ENCODE measurements at regions not wholly inside any gene's neighbourhood (a gene's known extent, or its start where the extent isn't known, plus 50 kb on each side); places are given as distances from the start of the nearest gene placed in this dataset.

- ATAC-seq = no peak
- Histone ChIP-seq H3K4me2 (ENCODE audit: low read length) (no peak overlapping the region), H4K20me1 (ENCODE audit: low read length) (no peaks in the 10 kb centered on the region), H3K9ac (ENCODE audit: low read length) (no peak overlapping the region), H2AFZ (ENCODE audit: low read length) (no peak overlapping the region), H3K4me3 (ENCODE audit: low read length) (no peak overlapping the region), H3K27ac (ENCODE audit: low read length) (no peak overlapping the region), H3F3A (ENCODE audit: low read length, unreplicated experiment) (no peaks in the 10 kb centered on the region), H3K9me2 (replicated peaks; ENCODE audit: low read length) (no peaks in the 10 kb centered on the region), H3K36me3 (ENCODE audit: low read depth, low read length) (no peaks in the 10 kb centered on the region), H3K27me3 (ENCODE audit: low read length) (no peaks in the 10 kb centered on the region), H3K79me2 (ENCODE audit: low read length) (no peaks in the 10 kb centered on the region), H3K9me3 (ENCODE audit: low read length) (no peaks in the 10 kb centered on the region), H3K4me1 (ENCODE audit: insufficient read depth, low read length) (no peaks in the 10 kb centered on the region)
- TF ChIP-seq EZH2 (IDR thresholded peaks at IDR 0.05; ENCODE audit: low read length, unreplicated experiment) (no peak), CTCF (conservative IDR thresholded peaks at IDR 0.05; ENCODE audit: low read depth, low read length) (no peak), EZH2phosphoT487 (IDR thresholded peaks at IDR 0.05; ENCODE audit: borderline replicate concordance, low read length) (no peak)
- intact Hi-C loops (cut with micrococcal nuclease) = no loop called here
- CTCF ChIA-PET = no interaction called here
- POLR2A ChIA-PET (ENCODE audit: unreplicated experiment) = no interaction called here
- BruUV-seq (replicated peaks) = no TSS peak
- DNase-seq = no peak
Measured at GRCh38 chr14:43483415-43483814, 1023.7 kb downstream of the FSCB start.

GRCh38 chr14:43481864-43482263 lies 1025.2 kb downstream of the FSCB start:
- intact Hi-C loops (cut with micrococcal nuclease) = no loop called here
- Histone ChIP-seq H3K9ac (ENCODE audit: low read length) (no peak overlapping the region), H3K27me3 (ENCODE audit: low read length) (no peaks in the 10 kb centered on the region), H3K4me3 (ENCODE audit: low read length) (no peak overlapping the region), H3F3A (ENCODE audit: low read length, unreplicated experiment) (no peaks in the 10 kb centered on the region), H3K36me3 (ENCODE audit: low read depth, low read length) (no peaks in the 10 kb centered on the region), H3K79me2 (ENCODE audit: low read length) (no peaks in the 10 kb centered on the region), H3K4me1 (ENCODE audit: insufficient read depth, low read length) (no peaks in the 10 kb centered on the region), H3K9me2 (replicated peaks; ENCODE audit: low read length) (no peaks in the 10 kb centered on the region), H3K4me2 (ENCODE audit: low read length) (no peak overlapping the region), H3K27ac (ENCODE audit: low read length) (no peak overlapping the region), H2AFZ (ENCODE audit: low read length) (no peak overlapping the region), H3K9me3 (ENCODE audit: low read length) (no peaks in the 10 kb centered on the region), H4K20me1 (ENCODE audit: low read length) (no peaks in the 10 kb centered on the region)
- CTCF ChIA-PET = no interaction called here
- POLR2A ChIA-PET (ENCODE audit: unreplicated experiment) = no interaction called here
- BruUV-seq (replicated peaks) = no TSS peak
- no peak for ATAC-seq
- no peak for DNase-seq
- TF ChIP-seq CTCF (conservative IDR thresholded peaks at IDR 0.05; ENCODE audit: low read depth, low read length) (no peak; the same call in 1 of the 2 replicates), EZH2 (IDR thresholded peaks at IDR 0.05; ENCODE audit: low read length, unreplicated experiment) (no peak), EZH2phosphoT487 (IDR thresholded peaks at IDR 0.05; ENCODE audit: borderline replicate concordance, low read length) (no peak)

- ATAC-seq = no peak
- no TSS peak for BruUV-seq (replicated peaks)
- no peaks in the 10 kb centered on the region for H3K4me1 ChIP-seq (ENCODE audit: insufficient read depth, low read length)
- TF ChIP-seq CTCF (conservative IDR thresholded peaks at IDR 0.05; ENCODE audit: low read depth, low read length) = no peak
- TF ChIP-seq EZH2phosphoT487 (IDR thresholded peaks at IDR 0.05; ENCODE audit: borderline replicate concordance, low read length) = no peak
- TF ChIP-seq EZH2 (IDR thresholded peaks at IDR 0.05; ENCODE audit: low read length, unreplicated experiment) = no peak
- H3K4me3 ChIP-seq (ENCODE audit: low read length) = no peak overlapping the region
- no peaks in the 10 kb centered on the region for H4K20me1 ChIP-seq (ENCODE audit: low read length)
- H3K9ac ChIP-seq (ENCODE audit: low read length) = no peak overlapping the region
- H3K79me2 ChIP-seq (ENCODE audit: low read length) = no peaks in the 10 kb centered on the region
- no peaks in the 10 kb centered on the region for H3K9me3 ChIP-seq (ENCODE audit: low read length)
- ChIA-PET CTCF (no interaction called here), POLR2A (ENCODE audit: unreplicated experiment) (no interaction called here)
- no peak for DNase-seq
- H3K9me2 ChIP-seq (replicated peaks; ENCODE audit: low read length) = no peaks in the 10 kb centered on the region
- intact Hi-C loops (cut with micrococcal nuclease) = no loop called here
- no peak overlapping the region for H2AFZ ChIP-seq (ENCODE audit: low read length)
- no peak overlapping the region for H3K4me2 ChIP-seq (ENCODE audit: low read length)
- no peaks in the 10 kb centered on the region for H3F3A ChIP-seq (ENCODE audit: low read length, unreplicated experiment)
- H3K27me3 ChIP-seq (ENCODE audit: low read length) = no peaks in the 10 kb centered on the region
- no peaks in the 10 kb centered on the region for H3K36me3 ChIP-seq (ENCODE audit: low read depth, low read length)
- no peak overlapping the region for H3K27ac ChIP-seq (ENCODE audit: low read length)
Measured at GRCh38 chr14:43480976-43481375, 1026.1 kb downstream of the FSCB start.

Data from PC-3 (cell line).